GM19467 (cell line): ENCODE measurements at regions not wholly inside any gene's neighbourhood (a gene's known extent, or its start where the extent isn't known, plus 50 kb on each side); places are given as distances from the start of the nearest gene placed in this dataset.

Source experiments
- ATAC-seq: cut with Tn5 transposase; IDR thresholded peaks from one replicate; pipeline ENCODE4 v1.9.1; 2021; ENCODE audit warnings: mild to moderate bottlenecking, moderate library complexity; ENCODE audit not compliant: unreplicated experiment

GRCh38 chr10:78688230-78688900, 380.4 kb upstream of the ZMIZ1 start:
- no peak for ATAC-seq

GRCh38 chr10:78688901-78689583, 379.7 kb upstream of the ZMIZ1 start:
- ATAC-seq = no peak

DNA sequence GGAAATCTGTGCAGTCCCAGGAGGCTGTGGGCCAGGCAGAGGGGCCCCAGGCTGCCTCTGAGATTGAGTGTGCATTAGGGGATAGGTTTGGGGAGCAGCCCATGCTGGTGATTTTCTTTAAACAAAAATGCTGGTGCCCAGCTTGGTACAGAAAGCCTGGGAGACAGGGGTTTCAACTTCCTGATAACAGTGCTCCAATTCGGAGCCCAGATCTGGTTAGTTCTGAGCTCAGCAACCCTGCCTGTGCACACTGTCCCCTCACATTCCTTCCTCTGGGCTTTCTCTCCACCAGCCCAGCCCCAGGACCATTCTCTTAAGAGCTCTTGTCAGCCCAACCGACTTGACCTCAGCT, 379.2 kb upstream of the ZMIZ1 start:
- no peak for ATAC-seq

DNA sequence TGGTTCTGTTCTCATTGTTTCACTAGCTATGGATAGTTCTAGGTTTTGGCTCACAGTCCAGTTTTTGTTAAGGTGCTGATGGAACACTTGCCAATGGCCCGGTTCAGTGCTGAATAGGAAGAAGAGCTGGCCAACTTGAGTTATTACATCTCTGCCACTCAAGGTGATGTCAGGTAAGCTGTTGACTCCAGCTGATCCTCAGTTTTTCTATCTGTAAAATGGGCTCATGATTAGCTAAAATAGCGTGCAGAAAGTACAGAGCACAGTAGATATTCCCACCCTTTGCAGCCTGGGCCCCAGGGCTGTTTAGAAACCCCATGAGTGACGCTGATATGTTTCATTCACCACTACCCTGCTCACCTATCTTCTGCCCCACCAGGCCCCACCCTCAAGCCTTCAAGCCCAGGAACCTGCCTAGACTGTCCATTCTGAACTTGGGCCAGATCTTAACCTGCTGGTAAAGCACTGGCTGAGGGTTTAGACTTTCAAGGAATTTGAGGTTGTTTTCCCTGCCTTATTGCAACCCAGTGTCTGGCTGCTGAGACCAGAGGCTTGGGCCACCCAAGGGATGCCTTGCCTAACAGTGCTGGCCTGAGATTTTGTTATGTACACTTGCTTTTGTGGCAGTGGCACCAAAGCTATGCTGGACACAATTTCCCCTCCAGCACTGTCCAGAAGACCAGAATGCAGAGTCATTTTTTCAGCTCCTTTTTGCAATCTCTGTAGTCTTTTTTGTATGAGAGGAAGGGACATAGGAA, 378.2 kb upstream of the ZMIZ1 start:
- no peak for ATAC-seq

- ATAC-seq = no peak
Observed at GRCh38 chr10:78691301-78692030, 377.3 kb upstream of the ZMIZ1 start.

DNA sequence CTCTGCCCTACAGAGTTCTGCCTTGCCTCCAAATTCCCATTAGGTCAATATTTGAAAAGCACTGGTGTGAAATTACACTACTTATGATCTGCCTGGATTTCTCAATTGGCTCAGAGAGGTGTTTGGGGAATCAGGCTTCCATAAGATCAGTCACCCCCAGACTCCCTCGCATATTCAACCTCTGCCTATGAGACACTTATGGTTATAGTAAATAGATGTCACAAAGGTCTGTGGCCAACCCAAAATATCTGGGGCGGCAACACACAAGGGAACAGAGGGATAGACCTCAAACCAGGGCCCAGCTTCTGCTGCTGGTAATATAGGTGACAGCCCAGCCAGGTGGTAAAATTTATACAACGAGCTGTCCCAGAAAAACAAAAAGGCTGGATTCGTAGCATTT, 376.7 kb upstream of the ZMIZ1 start:
- ATAC-seq = no peak

DNA sequence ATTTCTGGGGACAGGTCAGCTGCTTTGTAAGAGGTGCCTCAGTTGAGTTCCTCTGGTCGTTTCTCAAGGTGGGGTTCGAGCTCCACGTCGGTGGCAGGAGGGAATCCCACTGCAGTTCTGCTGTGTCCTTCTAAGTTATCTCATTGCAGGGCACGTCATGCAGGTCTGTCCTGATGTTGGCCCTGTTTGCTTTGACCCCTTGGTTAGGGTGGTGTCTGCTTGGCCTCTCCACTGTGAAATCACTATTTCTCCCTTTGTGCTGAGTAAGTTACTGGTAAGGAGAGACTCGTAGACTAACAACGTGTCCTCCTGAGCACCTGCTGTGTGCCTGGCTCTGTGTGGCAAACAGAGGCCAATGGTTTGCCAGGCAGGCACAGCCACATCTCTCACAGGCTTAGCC, 372.9 kb upstream of the ZMIZ1 start:
- ATAC-seq = no peak

- no peak for ATAC-seq
Observed at GRCh38 chr10:78696791-78697395, 371.9 kb upstream of the ZMIZ1 start.

DNA sequence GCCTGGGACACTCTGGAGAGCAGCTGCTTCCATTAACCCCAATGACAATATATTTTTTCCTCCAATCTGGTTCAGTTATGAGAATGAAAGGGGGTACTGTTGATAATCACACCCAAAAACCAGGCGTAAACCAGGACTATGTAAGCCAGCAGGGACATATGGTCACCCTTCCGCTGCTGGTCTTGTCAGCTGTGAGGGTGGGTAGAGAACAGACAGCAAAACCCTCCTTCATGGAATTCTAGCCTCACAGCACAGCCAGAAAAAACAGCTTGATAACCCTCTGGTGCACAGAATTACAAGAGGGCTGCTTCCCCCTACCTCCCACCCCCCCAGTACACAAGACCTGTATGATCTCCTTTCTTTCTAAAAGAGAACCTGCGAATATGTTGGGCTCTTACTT, 368.8 kb upstream of the ZMIZ1 start:
- ATAC-seq = no peak

DNA sequence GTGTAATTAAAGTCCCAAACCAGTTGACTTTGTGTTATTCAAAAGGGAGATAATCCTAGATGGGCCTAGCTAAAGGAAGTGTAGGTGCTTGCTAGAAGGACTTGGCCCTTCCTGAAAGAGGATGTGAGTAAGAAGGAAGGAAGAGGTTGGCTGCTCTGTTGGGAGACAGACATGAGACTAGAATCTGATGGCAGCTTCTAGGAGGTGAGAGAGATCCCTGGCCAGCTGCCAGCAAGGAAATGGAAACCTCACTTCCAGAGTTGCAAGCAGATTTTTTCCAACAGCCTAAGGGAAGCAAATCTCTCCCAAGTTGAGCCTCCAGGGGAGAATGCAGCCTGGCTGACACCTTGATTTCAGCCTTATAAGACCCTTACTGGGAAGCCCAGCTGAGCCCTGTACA, 368.4 kb upstream of the ZMIZ1 start:
- ATAC-seq = no peak

GRCh38 chr10:78700816-78701520, 367.8 kb upstream of the ZMIZ1 start:
- no peak for ATAC-seq

DNA sequence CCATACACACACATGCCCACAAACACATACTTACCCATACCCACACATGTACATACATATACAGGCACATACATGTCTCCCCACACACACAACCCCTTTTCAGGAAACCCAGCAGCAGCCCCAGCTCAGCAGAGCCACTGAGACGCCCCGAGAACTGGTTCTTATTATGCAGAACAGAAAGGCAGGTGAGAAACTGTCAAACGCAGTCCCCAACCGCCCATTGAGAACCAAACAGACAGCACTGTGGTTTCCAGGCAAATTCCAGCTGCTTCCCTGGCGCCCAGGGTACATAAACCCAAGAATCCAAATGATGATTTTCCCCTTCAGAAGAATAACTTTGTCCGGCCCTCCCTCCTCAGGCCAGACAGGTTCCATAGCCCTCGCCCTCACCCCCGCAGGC, 366.6 kb upstream of the ZMIZ1 start:
- no peak for ATAC-seq

DNA sequence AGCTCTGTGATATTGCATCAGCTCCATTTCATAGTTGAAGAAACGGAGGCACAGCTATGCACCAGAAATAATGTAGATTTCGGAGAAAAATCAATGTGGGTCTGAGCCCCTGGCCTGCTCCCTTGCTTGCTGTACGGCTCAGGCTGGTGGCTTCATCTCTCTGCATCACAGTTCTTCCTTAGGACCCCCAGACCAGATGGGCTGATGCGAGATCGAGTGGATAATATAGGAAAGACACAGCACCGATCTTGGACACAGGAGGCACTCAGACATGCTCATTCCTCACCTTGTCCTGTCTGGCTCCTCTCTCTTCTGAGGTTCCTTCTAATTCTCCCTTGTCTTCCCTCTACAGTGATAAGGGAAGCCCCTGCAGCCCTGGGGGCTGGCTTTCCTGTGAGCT, 365.9 kb upstream of the ZMIZ1 start:
- no peak for ATAC-seq

DNA sequence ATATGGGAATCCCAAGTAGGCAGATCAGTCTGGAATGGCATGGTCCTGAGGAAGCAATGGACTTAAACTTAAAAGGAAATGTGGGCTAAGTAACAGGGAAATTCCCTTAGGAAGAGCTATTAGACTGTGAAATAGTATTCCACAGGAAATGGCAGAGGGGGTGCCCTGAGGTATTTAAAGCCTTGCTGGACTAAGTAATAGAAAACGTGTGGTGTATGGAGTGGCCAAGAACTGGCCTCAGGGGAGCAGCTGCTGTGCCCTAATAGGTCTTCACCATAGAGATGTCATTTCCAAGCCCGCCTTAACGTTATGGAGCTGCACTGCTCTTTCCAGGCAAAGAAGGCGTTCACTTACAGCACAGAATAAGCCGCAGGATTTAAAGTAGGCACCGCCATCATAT, 365.2 kb upstream of the ZMIZ1 start:
- ATAC-seq = no peak

DNA sequence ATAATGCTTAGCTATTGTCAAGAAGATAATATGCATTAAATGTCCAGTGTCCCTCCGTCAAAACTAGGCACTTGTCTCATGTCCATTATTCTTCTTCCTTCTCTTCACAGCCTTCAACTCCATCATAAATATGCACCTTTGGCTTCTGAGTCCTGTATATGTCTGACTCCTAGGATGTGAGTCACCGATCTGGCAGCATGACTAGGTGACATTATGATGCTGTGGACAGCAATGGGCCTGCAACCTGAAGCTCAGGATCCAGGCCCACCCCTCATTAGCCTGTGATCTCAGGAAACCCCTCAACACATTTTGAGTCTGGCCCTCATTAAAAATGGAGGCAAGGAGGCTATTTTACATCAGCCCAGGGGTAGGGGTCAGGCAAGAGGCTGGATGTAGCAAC, 362.5 kb upstream of the ZMIZ1 start:
- no peak for ATAC-seq

DNA sequence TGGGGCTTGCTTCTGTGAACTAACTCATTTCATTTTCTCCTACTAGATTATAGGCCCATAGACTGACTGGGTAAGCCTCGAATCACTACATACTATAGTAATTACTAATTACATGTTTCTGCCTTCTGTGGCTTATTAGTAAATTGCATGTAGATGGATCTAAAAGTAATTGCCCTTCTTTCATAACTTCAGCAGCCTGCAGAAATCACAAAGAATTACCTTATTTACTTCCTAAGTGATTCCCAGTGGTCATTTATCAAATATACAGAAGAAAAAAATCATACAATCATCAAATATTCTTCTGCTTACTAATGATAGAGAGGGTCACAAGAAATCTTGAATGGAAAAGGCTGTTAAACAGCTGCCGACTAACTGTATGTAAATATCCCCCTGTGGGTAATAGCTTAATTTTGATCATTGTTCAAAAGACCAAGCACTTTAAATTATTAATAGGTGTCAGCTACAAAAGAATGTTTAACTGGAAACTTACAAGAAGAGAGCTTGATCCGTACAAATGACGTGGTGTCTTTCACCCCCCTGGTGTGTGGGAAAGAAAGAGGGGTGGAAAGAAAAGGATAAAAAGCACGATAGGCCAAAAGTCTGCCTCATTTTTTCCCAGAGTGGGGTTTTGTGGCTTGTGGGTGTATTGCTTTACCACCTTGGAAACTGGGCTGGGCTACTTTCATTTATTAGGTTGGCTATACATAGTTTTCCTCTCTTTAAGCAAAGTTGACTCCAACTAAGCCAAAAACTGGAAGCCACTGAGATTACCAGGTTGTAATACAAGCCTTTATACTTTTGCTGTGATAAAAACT, 361.8 kb upstream of the ZMIZ1 start:
- no peak for ATAC-seq

DNA sequence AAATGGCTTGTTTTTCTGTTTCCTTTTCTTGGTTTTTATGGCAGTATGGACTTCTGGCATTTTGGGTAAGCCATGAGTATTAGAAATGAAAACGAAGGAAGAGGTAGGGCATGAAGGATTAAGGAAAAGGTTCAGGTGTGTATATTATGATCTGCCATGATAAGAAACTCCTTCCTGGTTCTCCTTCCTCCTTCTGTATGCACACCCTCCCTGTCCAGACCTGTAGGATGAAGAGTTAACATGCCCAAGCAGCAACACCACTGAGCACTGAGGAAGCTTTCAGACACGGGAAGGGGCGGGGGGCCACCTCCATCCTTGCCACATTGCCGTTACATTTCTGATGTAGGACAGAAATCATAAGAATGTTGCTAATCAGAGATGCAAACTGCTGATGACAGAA, 361.0 kb upstream of the ZMIZ1 start:
- no peak for ATAC-seq

GRCh38 chr10:78712147-78712546, 356.6 kb upstream of the ZMIZ1 start:
- ATAC-seq = no peak

GRCh38 chr10:78713659-78714058, 355.1 kb upstream of the ZMIZ1 start:
- no peak for ATAC-seq

- no peak for ATAC-seq
Observed at GRCh38 chr10:78714225-78714624, 354.5 kb upstream of the ZMIZ1 start.
